SJSA1 (cell line): ENCODE measurements at regions not wholly inside any gene's neighbourhood (a gene's known extent, or its start where the extent isn't known, plus 50 kb on each side); places are given as distances from the start of the nearest gene placed in this dataset.

Experiments
- DNase-seq, 2 experiments: peaks; one replicate each; pipeline ENCODE4 v3.0.0-alpha.2; 2015 to 2020; ENCODE audit warnings: low spot score in 2 of 2, low read depth in 1 of 2
- H3K27ac ChIP-seq: fragments of 250-450 bp; sonication (Bioruptor Pico); 2 replicates; pipeline ENCODE4 v1.5.1; 2020; ENCODE audit warnings: mild to moderate bottlenecking, moderate library complexity
- H3K27me3 ChIP-seq: fragments of 250-450 bp; sonication (Bioruptor Pico); replicated peaks from 2 replicates; pipeline ENCODE4 v1.5.1; 2020; ENCODE audit warnings: mild to moderate bottlenecking, moderate library complexity
- H3K36me3 ChIP-seq: fragments of 250-450 bp; sonication (Bioruptor Pico); 2 replicates; pipeline ENCODE4 v1.5.1; 2020; ENCODE audit warnings: mild to moderate bottlenecking
- H3K4me1 ChIP-seq: fragments of 250-450 bp; sonication (Bioruptor Pico); replicated peaks from 2 replicates; pipeline ENCODE4 v1.6.1; 2021; ENCODE audit warnings: mild to moderate bottlenecking
- H3K4me3 ChIP-seq: fragments of 250-450 bp; sonication (Bioruptor Pico); 2 replicates; pipeline ENCODE4 v1.5.1; 2020; ENCODE audit warnings: mild to moderate bottlenecking
- H3K9me3 ChIP-seq: fragments of 250-450 bp; sonication (Bioruptor Pico); replicated peaks from 2 replicates; pipeline ENCODE4 v1.5.1; 2020; ENCODE audit warnings: mild to moderate bottlenecking

DNA sequence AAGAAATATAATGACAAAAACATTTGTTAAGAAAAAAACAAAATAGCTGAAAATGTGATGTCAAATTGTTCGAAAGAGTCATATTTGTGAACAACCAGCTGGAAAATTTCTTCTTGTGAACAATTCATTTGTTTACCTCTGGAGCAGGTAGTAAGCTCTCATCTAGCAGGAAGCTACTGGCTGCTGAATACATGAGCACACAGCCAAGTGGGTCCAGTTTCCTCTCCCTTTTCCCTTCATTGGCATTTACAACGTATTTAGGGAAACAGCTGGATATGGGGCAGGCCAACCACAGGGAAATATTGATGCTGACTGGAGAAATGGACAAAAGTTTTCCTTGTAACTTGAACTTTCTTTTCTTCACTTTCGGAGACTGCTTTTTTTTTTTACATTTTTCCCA is 1354.7 kb upstream of the EPHA6 start:
- DNase-seq = no peak
- H3K36me3 ChIP-seq = no peaks in the 10 kb centered on the region
- no peaks in the 10 kb centered on the region for H3K4me1 ChIP-seq
- H3K9me3 ChIP-seq = no peaks in the 10 kb centered on the region
- no peaks in the 10 kb centered on the region for H3K27me3 ChIP-seq
- H3K27ac ChIP-seq = no peak overlapping the region
- no peak overlapping the region for H3K4me3 ChIP-seq

- no peak overlapping the region for H3K4me3 ChIP-seq
- H3K36me3 ChIP-seq = no peaks in the 10 kb centered on the region
- no peak overlapping the region for H3K27ac ChIP-seq
- no peaks in the 10 kb centered on the region for H3K4me1 ChIP-seq
- DNase-seq = no peak
- H3K27me3 ChIP-seq = no peaks in the 10 kb centered on the region
- H3K9me3 ChIP-seq = no peaks in the 10 kb centered on the region
These were observed 1354.1 kb upstream of the EPHA6 start for GRCh38 chr3:95460274-95460673.

- Histone ChIP-seq H3K27ac (no peak overlapping the region), H3K27me3 (no peaks in the 10 kb centered on the region), H3K9me3 (no peaks in the 10 kb centered on the region), H3K4me1 (no peaks in the 10 kb centered on the region), H3K36me3 (no peaks in the 10 kb centered on the region), H3K4me3 (no peak overlapping the region)
- DNase-seq = no peak
These were observed 1352.2 kb upstream of the EPHA6 start for GRCh38 chr3:95462161-95462560.

- no peak overlapping the region for H3K27ac ChIP-seq
- DNase-seq = no peak
- no peaks in the 10 kb centered on the region for H3K9me3 ChIP-seq
- no peaks in the 10 kb centered on the region for H3K27me3 ChIP-seq
- H3K4me3 ChIP-seq = no peak overlapping the region
- H3K4me1 ChIP-seq = no peaks in the 10 kb centered on the region
- H3K36me3 ChIP-seq = no peaks in the 10 kb centered on the region
These were observed 1350.0 kb upstream of the EPHA6 start for GRCh38 chr3:95464346-95464745.

DNA sequence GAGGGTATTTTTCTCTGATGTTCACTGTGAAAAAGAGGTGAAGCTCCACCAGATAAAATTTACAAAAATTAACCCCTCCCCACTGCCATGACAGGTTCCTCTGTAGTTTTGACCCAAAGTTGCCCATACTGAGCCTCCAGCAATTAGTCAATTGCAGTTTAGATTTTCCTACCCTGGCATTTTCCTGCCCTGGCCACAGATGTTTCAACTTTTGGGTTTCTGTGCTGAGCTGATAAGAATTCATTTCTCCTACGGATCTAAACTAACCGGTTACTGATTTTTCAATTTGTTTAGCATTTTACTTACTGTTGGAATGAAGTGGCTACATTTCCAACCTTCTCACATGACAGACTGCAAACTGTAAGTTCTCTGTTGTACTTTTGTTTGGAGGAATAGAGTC is 1346.1 kb upstream of the EPHA6 start:
- H3K4me1 ChIP-seq = no peaks in the 10 kb centered on the region
- no peaks in the 10 kb centered on the region for H3K27me3 ChIP-seq

GRCh38 chr3:95474338-95474737 is 1340.1 kb upstream of the EPHA6 start:
- Histone ChIP-seq H3K4me1 (no peaks in the 10 kb centered on the region), H3K36me3 (no peaks in the 10 kb centered on the region), H3K9me3 (no peaks in the 10 kb centered on the region), H3K27ac (no peak overlapping the region), H3K27me3 (no peaks in the 10 kb centered on the region), H3K4me3 (no peak overlapping the region)
- DNase-seq = no peak

More for the DNA sequence above, 1346.1 kb upstream of the EPHA6 start:
- no peaks in the 10 kb centered on the region for H3K36me3 ChIP-seq
- DNase-seq = no peak
- H3K27ac ChIP-seq = no peak overlapping the region
- no peaks in the 10 kb centered on the region for H3K9me3 ChIP-seq
- no peak overlapping the region for H3K4me3 ChIP-seq

GRCh38 chr3:95476534-95476933 is 1337.9 kb upstream of the EPHA6 start:
- Histone ChIP-seq H3K27ac (no peak overlapping the region), H3K36me3 (no peaks in the 10 kb centered on the region), H3K4me1 (no peaks in the 10 kb centered on the region), H3K27me3 (no peaks in the 10 kb centered on the region), H3K9me3 (no peaks in the 10 kb centered on the region), H3K4me3 (no peak overlapping the region)
- no peak for DNase-seq

DNA sequence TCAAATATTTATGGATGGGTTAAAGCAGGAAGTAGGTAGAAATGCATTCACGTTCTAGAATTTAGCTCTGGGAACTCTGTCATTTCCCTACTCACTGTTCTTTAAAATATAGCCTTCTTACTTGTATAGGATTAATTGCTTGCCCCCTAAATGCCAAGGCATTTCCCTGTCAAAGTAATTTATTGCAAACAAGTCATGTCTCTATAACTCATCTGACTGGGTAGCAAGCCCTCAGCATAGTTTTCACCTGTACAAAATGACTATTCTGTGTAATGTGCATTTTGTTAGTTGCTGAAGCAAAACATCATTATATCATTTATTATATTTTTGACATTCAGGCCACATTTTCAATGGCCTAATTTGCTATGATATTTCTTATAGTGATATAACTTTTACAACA is 1308.2 kb upstream of the EPHA6 start:
- Histone ChIP-seq H3K36me3 (no peaks in the 10 kb centered on the region), H3K4me3 (no peak overlapping the region), H3K4me1 (no peaks in the 10 kb centered on the region), H3K9me3 (no peaks in the 10 kb centered on the region; the same call in 1 of the 2 replicates), H3K27ac (no peak overlapping the region), H3K27me3 (no peaks in the 10 kb centered on the region)
- no peak for DNase-seq

DNA sequence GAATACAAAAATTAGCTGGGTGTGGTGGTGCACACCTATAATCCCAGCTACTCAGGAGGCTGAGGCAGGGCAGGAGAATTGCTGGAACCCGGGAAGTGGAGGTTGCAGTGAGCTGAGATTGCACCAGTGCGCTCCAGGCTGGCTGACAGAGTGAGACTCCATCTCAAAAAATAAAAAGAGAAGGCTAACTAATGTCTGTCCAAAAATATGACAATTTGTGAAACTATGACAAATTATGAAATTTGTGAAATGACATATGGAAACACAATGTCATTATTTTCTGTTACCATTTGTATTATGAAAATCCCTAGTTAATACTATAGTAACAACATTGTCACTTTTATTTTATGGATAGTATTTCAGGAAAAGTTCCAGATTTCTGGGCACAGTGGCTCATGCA is 1306.3 kb upstream of the EPHA6 start:
- no peaks in the 10 kb centered on the region for H3K36me3 ChIP-seq
- no peak for DNase-seq
- H3K27me3 ChIP-seq = no peaks in the 10 kb centered on the region
- no peaks in the 10 kb centered on the region; the same call in 1 of the 2 replicates for H3K9me3 ChIP-seq
- H3K4me3 ChIP-seq = no peak overlapping the region
- no peaks in the 10 kb centered on the region for H3K4me1 ChIP-seq
- H3K27ac ChIP-seq = no peak overlapping the region

- Histone ChIP-seq H3K27me3 (no peaks in the 10 kb centered on the region), H3K9me3 (no peaks in the 10 kb centered on the region; the same call in 1 of the 2 replicates), H3K4me3 (no peak overlapping the region)
These were observed 1302.6 kb upstream of the EPHA6 start for GRCh38 chr3:95511828-95512227.

GRCh38 chr3:95514260-95514659 is 1300.1 kb upstream of the EPHA6 start:
- no peak for DNase-seq
- no peak overlapping the region for H3K27ac ChIP-seq
- no peaks in the 10 kb centered on the region for H3K36me3 ChIP-seq
- H3K4me3 ChIP-seq = no peak overlapping the region
- H3K27me3 ChIP-seq = no peaks in the 10 kb centered on the region
- no peaks in the 10 kb centered on the region for H3K4me1 ChIP-seq
- H3K9me3 ChIP-seq = no peaks in the 10 kb centered on the region; the same call in 1 of the 2 replicates

More at GRCh38 chr3:95511828-95512227, 1302.6 kb upstream of the EPHA6 start:
- Histone ChIP-seq H3K36me3 (no peaks in the 10 kb centered on the region), H3K4me1 (no peaks in the 10 kb centered on the region), H3K27ac (no peak overlapping the region)
- no peak for DNase-seq

GRCh38 chr3:95521396-95521795 is 1293.0 kb upstream of the EPHA6 start:
- Histone ChIP-seq H3K27me3 (no peaks in the 10 kb centered on the region), H3K36me3 (no peaks in the 10 kb centered on the region), H3K27ac (no peak overlapping the region), H3K4me3 (no peak overlapping the region), H3K4me1 (no peaks in the 10 kb centered on the region), H3K9me3 (no peaks in the 10 kb centered on the region)
- DNase-seq = no peak

- no peaks in the 10 kb centered on the region for H3K9me3 ChIP-seq
- no peaks in the 10 kb centered on the region for H3K4me1 ChIP-seq
- H3K4me3 ChIP-seq = no peak overlapping the region
- no peak overlapping the region for H3K27ac ChIP-seq
- no peak for DNase-seq
- no peaks in the 10 kb centered on the region for H3K36me3 ChIP-seq
- H3K27me3 ChIP-seq = no peaks in the 10 kb centered on the region
These were observed 1291.9 kb upstream of the EPHA6 start for GRCh38 chr3:95522449-95522848.

- no peaks in the 10 kb centered on the region for H3K36me3 ChIP-seq
- H3K4me3 ChIP-seq = no peak overlapping the region
- DNase-seq = no peak
- H3K27ac ChIP-seq = no peak overlapping the region
- H3K27me3 ChIP-seq = no peaks in the 10 kb centered on the region
- H3K9me3 ChIP-seq = no peaks in the 10 kb centered on the region
- no peaks in the 10 kb centered on the region for H3K4me1 ChIP-seq
These were observed 1274.4 kb upstream of the EPHA6 start for GRCh38 chr3:95539950-95540483.

DNA sequence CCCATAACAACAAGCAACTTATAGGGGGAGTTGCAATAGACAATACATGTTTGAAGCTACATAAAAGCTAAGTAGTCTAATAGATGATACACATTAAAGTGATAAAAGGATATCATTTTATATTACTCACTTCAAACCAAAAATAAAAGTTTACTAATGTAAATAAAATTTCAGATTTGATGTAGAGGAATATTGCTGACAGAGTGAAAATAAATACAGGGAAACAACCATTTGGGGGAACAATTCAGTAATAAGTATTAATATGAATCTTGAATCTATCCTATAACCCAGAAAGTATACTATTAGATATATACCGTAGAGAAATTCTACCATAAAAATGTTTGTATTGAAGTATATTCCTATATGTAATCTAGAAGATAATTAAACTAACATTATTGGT is 1248.9 kb upstream of the EPHA6 start:
- Histone ChIP-seq H3K9me3 (no peaks in the 10 kb centered on the region), H3K4me3 (no peak overlapping the region), H3K27ac (no peak overlapping the region), H3K4me1 (no peaks in the 10 kb centered on the region), H3K27me3 (no peaks in the 10 kb centered on the region), H3K36me3 (no peaks in the 10 kb centered on the region)
- no peak for DNase-seq
